ENCODE measurements at regions not wholly inside any gene's neighbourhood (a gene's known extent, or its start where the extent isn't known, plus 50 kb on each side); places are given as distances from the start of the nearest gene placed in this dataset.

- DNase-seq (ENCODE audit: low spot score): no peak
- Mint-ChIP-seq H3K36me3 (ENCODE audit: low read depth) (peaks cover 6% of the 10 kb centered on the region), H3K9me3 (ENCODE audit: low read depth) (no peaks in the 10 kb centered on the region), H3K4me1 (ENCODE audit: low read depth) (peaks cover 11% of the 10 kb centered on the region), H3K27ac (ENCODE audit: unreplicated experiment) (no peak overlapping the region), H3K4me3 (ENCODE audit: unreplicated experiment) (no peak overlapping the region), H3K27me3 (ENCODE audit: low read depth) (no peaks in the 10 kb centered on the region)
- TF ChIP-seq CTCF (IDR thresholded peaks at IDR 0.05): no peak
Measured at GRCh38 chr11:92880381-92880780, 89.1 kb upstream of the MTNR1B start.

GRCh38 chr11:92881940-92882450 is 87.5 kb upstream of the MTNR1B start:
- no peak overlapping the region for H3K4me3 Mint-ChIP-seq (ENCODE audit: unreplicated experiment)
- no peaks in the 10 kb centered on the region for H3K27me3 Mint-ChIP-seq (ENCODE audit: low read depth)
- no peaks in the 10 kb centered on the region for H3K9me3 Mint-ChIP-seq (ENCODE audit: low read depth)
- TF ChIP-seq CTCF (IDR thresholded peaks at IDR 0.05): no peak
- peaks cover 10% of the 10 kb centered on the region for H3K4me1 Mint-ChIP-seq (ENCODE audit: low read depth)
- H3K36me3 Mint-ChIP-seq (ENCODE audit: low read depth): peaks cover 5% of the 10 kb centered on the region
- no peak overlapping the region for H3K27ac Mint-ChIP-seq (ENCODE audit: unreplicated experiment)
- DNase-seq (ENCODE audit: low spot score): no peak

GRCh38 chr11:92882828-92883611 is 86.4 kb upstream of the MTNR1B start:
- Mint-ChIP-seq H3K27ac (ENCODE audit: unreplicated experiment) (no peak overlapping the region), H3K9me3 (ENCODE audit: low read depth) (no peaks in the 10 kb centered on the region), H3K36me3 (ENCODE audit: low read depth) (peaks cover 5% of the 10 kb centered on the region), H3K27me3 (ENCODE audit: low read depth) (no peaks in the 10 kb centered on the region), H3K4me1 (ENCODE audit: low read depth) (peaks cover 10% of the 10 kb centered on the region), H3K4me3 (ENCODE audit: unreplicated experiment) (no peak overlapping the region)
- peak; percentile 86 for DNase-seq (ENCODE audit: low spot score)
- TF ChIP-seq CTCF (IDR thresholded peaks at IDR 0.05): no peak

GRCh38 chr11:92885600-92885999 is 83.9 kb upstream of the MTNR1B start:
- H3K4me1 Mint-ChIP-seq (ENCODE audit: low read depth): peaks cover 2% of the 10 kb centered on the region
- no peak for TF ChIP-seq CTCF (IDR thresholded peaks at IDR 0.05)

GRCh38 chr11:92886243-92886905 is 83.1 kb upstream of the MTNR1B start:
- DNase-seq (ENCODE audit: low spot score): no peak
- H3K4me1 Mint-ChIP-seq (ENCODE audit: low read depth): peaks cover 2% of the 10 kb centered on the region
- H3K27ac Mint-ChIP-seq (ENCODE audit: unreplicated experiment): no peak overlapping the region

More at GRCh38 chr11:92885600-92885999, 83.9 kb upstream of the MTNR1B start:
- H3K9me3 Mint-ChIP-seq (ENCODE audit: low read depth): no peaks in the 10 kb centered on the region
- no peaks in the 10 kb centered on the region for H3K27me3 Mint-ChIP-seq (ENCODE audit: low read depth)
- no peak overlapping the region for H3K4me3 Mint-ChIP-seq (ENCODE audit: unreplicated experiment)
- H3K36me3 Mint-ChIP-seq (ENCODE audit: low read depth): peaks cover 5% of the 10 kb centered on the region
- H3K27ac Mint-ChIP-seq (ENCODE audit: unreplicated experiment): no peak overlapping the region
- no peak for DNase-seq (ENCODE audit: low spot score)

More at GRCh38 chr11:92886243-92886905, 83.1 kb upstream of the MTNR1B start:
- Mint-ChIP-seq H3K4me3 (ENCODE audit: unreplicated experiment) (no peak overlapping the region), H3K36me3 (ENCODE audit: low read depth) (peaks cover 6% of the 10 kb centered on the region), H3K27me3 (ENCODE audit: low read depth) (no peaks in the 10 kb centered on the region), H3K9me3 (ENCODE audit: low read depth) (no peaks in the 10 kb centered on the region)
- TF ChIP-seq CTCF (IDR thresholded peaks at IDR 0.05): peak; percentile 95
